ENCODE measurements at regions not wholly inside any gene's neighbourhood (a gene's known extent, or its start where the extent isn't known, plus 50 kb on each side); places are given as distances from the start of the nearest gene placed in this dataset.

GRCh38 chr5:106660681-106661080 is 1010.1 kb downstream of the EFNA5 start:
- TF ChIP-seq CTCF (IDR thresholded peaks at IDR 0.05; ENCODE audit: low read depth, low read length) (no peak), EZH2phosphoT487 (IDR thresholded peaks at IDR 0.05; ENCODE audit: low read depth) (no peak)
- H3K36me3 ChIP-seq (replicated peaks; ENCODE audit: low read depth, low read length): no peaks in the 10 kb centered on the region
- H3K4me2 ChIP-seq (ENCODE audit: low read length): no peak overlapping the region
- H3K4me1 ChIP-seq (ENCODE audit: low read length): no peaks in the 10 kb centered on the region
- H3K27me3 ChIP-seq (ENCODE audit: low read depth, low read length): no peaks in the 10 kb centered on the region
- H3K27ac ChIP-seq (ENCODE audit: low read length): no peak overlapping the region
- H3K9ac ChIP-seq (ENCODE audit: low read length): no peak overlapping the region
- no peaks in the 10 kb centered on the region for H3K79me2 ChIP-seq (ENCODE audit: low read length)
- H3K9me3 ChIP-seq (ENCODE audit: insufficient read depth, low read length): no peaks in the 10 kb centered on the region
- no peaks in the 10 kb centered on the region for H4K20me1 ChIP-seq (ENCODE audit: insufficient read depth, low read length)
- H3K4me3 ChIP-seq (ENCODE audit: low read length): no peak overlapping the region
- no peak overlapping the region for H2AFZ ChIP-seq (ENCODE audit: low read depth, low read length)

- no peak overlapping the region for H3K27ac ChIP-seq (ENCODE audit: low read length)
- H2AFZ ChIP-seq (ENCODE audit: low read depth, low read length): no peak overlapping the region
- H3K4me2 ChIP-seq (ENCODE audit: low read length): no peak overlapping the region
- H3K4me3 ChIP-seq (ENCODE audit: low read length): no peak overlapping the region
- no peaks in the 10 kb centered on the region for H3K79me2 ChIP-seq (ENCODE audit: low read length)
- TF ChIP-seq CTCF (IDR thresholded peaks at IDR 0.05; ENCODE audit: low read depth, low read length) (no peak), EZH2phosphoT487 (IDR thresholded peaks at IDR 0.05; ENCODE audit: low read depth) (no peak)
- no peaks in the 10 kb centered on the region for H4K20me1 ChIP-seq (ENCODE audit: insufficient read depth, low read length)
- H3K4me1 ChIP-seq (ENCODE audit: low read length): no peaks in the 10 kb centered on the region
- no peaks in the 10 kb centered on the region for H3K36me3 ChIP-seq (replicated peaks; ENCODE audit: low read depth, low read length)
- H3K27me3 ChIP-seq (ENCODE audit: low read depth, low read length): no peaks in the 10 kb centered on the region
- no peaks in the 10 kb centered on the region for H3K9me3 ChIP-seq (ENCODE audit: insufficient read depth, low read length)
- no peak overlapping the region for H3K9ac ChIP-seq (ENCODE audit: low read length)
Measured at GRCh38 chr5:106658150-106658549, 1012.6 kb downstream of the EFNA5 start.

GRCh38 chr5:106656821-106657220 is 1013.9 kb downstream of the EFNA5 start:
- Histone ChIP-seq H3K79me2 (ENCODE audit: low read length) (no peaks in the 10 kb centered on the region), H3K4me3 (ENCODE audit: low read length) (no peak overlapping the region), H2AFZ (ENCODE audit: low read depth, low read length) (no peak overlapping the region), H3K36me3 (replicated peaks; ENCODE audit: low read depth, low read length) (no peaks in the 10 kb centered on the region), H3K4me1 (ENCODE audit: low read length) (no peaks in the 10 kb centered on the region), H3K9ac (ENCODE audit: low read length) (no peak overlapping the region), H3K27me3 (ENCODE audit: low read depth, low read length) (no peaks in the 10 kb centered on the region), H3K9me3 (ENCODE audit: insufficient read depth, low read length) (no peaks in the 10 kb centered on the region), H4K20me1 (ENCODE audit: insufficient read depth, low read length) (no peaks in the 10 kb centered on the region), H3K27ac (ENCODE audit: low read length) (no peak overlapping the region), H3K4me2 (ENCODE audit: low read length) (no peak overlapping the region)
- TF ChIP-seq CTCF (IDR thresholded peaks at IDR 0.05; ENCODE audit: low read depth, low read length): no peak

GRCh38 chr5:106649031-106649430 is 1021.7 kb downstream of the EFNA5 start:
- Histone ChIP-seq H3K79me2 (ENCODE audit: low read length) (no peaks in the 10 kb centered on the region), H3K9me3 (ENCODE audit: insufficient read depth, low read length) (no peaks in the 10 kb centered on the region), H3K4me1 (ENCODE audit: low read length) (no peaks in the 10 kb centered on the region), H2AFZ (ENCODE audit: low read depth, low read length) (no peak overlapping the region), H3K4me2 (ENCODE audit: low read length) (no peak overlapping the region), H3K36me3 (replicated peaks; ENCODE audit: low read depth, low read length) (no peaks in the 10 kb centered on the region), H3K27me3 (ENCODE audit: low read depth, low read length) (no peaks in the 10 kb centered on the region), H4K20me1 (ENCODE audit: insufficient read depth, low read length) (no peaks in the 10 kb centered on the region), H3K9ac (ENCODE audit: low read length) (no peak overlapping the region), H3K27ac (ENCODE audit: low read length) (no peak overlapping the region), H3K4me3 (ENCODE audit: low read length) (no peak overlapping the region)
- TF ChIP-seq CTCF (IDR thresholded peaks at IDR 0.05; ENCODE audit: low read depth, low read length) (no peak), EZH2phosphoT487 (IDR thresholded peaks at IDR 0.05; ENCODE audit: low read depth) (no peak)
